Stimulated activated memory B cell treated with anti-CD40 and anti-IgM and Interleukin-4, amounts not matched to agents 10 μg/mL and 1 μg/mL and 100 μg/mL, for 72 hours (primary cell): ENCODE measurements at regions not wholly inside any gene's neighbourhood (a gene's known extent, or its start where the extent isn't known, plus 50 kb on each side); places are given as distances from the start of the nearest gene placed in this dataset.

ENCODE experiments used
- ATAC-seq: fragments of 150-1000 bp; cut with Tn5 transposase; 2 replicates; pipeline ENCODE4 v1.10.0; 2021
- H3K27ac Mint-ChIP-seq: one replicate; pipeline ENCODE4 v1.8.0; 2022; ENCODE audit warnings: mild to moderate bottlenecking, mixed read lengths
- H3K27me3 Mint-ChIP-seq: one replicate; pipeline ENCODE4 v1.8.0; 2022; ENCODE audit warnings: mixed read lengths
- H3K36me3 Mint-ChIP-seq: one replicate; pipeline ENCODE4 v1.8.0; 2022; ENCODE audit warnings: mixed read lengths
- H3K4me1 Mint-ChIP-seq: one replicate; pipeline ENCODE4 v1.8.0; 2022; ENCODE audit warnings: mixed read lengths
- H3K4me3 Mint-ChIP-seq: one replicate; pipeline ENCODE4 v1.8.0; 2022; ENCODE audit warnings: mild to moderate bottlenecking, moderate library complexity, mixed read lengths
- H3K9me3 Mint-ChIP-seq: one replicate; pipeline ENCODE4 v1.8.0; 2022; ENCODE audit warnings: mixed read lengths

- H3K9me3 Mint-ChIP-seq = no peaks in the 10 kb centered on the region
- H3K27ac Mint-ChIP-seq = no peak overlapping the region
- H3K4me3 Mint-ChIP-seq = no peak overlapping the region
- ATAC-seq = no peak
- no peaks in the 10 kb centered on the region for H3K4me1 Mint-ChIP-seq
- peaks cover 65% of the 10 kb centered on the region for H3K27me3 Mint-ChIP-seq
- H3K36me3 Mint-ChIP-seq = no peaks in the 10 kb centered on the region
Measured at GRCh38 chr16:85369060-85369459, 244.1 kb upstream of the GSE1 start.

DNA sequence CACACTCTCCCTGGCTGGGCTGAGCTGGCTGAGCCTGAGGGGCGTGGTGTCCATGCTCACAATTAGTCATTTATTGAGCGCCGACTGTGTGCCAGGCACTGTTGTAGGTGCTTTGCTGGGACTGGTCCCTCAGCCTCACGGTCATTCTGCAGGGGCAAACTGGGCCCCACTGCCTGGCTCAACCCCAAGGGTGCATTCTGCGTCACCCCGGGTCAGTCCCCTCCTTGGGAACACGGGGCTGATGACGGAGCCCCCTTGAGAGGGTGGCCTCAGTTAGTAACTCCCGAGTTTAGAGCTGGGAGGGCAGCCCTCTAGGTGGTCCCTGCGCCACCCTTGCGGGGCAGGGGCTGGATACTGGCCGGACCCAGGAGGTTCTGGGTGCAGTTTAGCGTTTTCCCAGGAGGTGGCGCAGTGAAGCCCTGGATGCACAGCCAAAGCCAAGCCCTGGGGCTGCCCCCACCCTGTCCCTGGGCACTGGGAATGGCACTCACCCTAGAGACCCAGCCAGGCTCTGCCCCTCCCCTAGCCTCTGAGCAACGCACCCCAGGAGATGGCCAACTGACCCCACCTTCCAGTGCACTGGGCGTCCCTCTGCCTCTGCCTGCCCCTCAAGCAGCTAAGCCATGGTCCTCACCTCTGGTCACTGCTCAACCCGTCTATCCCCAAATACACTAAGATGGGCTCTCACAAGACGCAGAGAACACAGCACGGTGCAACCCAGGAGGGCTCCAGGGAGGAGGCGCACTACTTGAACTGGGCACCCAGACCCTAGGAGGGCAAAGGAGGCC lies 243.2 kb upstream of the GSE1 start:
- H3K9me3 Mint-ChIP-seq = no peaks in the 10 kb centered on the region
- H3K27me3 Mint-ChIP-seq = peaks cover 56% of the 10 kb centered on the region
- no peak overlapping the region for H3K27ac Mint-ChIP-seq
- H3K4me1 Mint-ChIP-seq = no peaks in the 10 kb centered on the region
- peak; percentile 13 for ATAC-seq
- H3K36me3 Mint-ChIP-seq = no peaks in the 10 kb centered on the region
- no peak overlapping the region for H3K4me3 Mint-ChIP-seq

DNA sequence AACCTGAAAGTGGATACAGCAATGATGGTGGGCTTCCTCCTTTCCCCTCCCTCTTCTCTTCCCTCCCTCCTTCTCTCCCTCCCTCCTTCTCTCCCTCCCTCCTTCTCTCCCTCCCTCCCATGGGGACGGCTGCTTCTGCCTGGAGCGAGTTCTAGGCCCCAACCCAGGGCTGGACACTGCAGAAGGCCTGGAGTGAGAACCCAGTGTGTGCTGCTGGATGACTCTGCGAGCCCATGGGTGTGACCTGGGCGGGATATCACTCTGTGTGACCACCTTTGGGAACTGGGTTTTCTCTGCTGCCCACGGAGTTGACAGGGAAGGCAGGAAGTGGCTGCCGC lies 242.6 kb upstream of the GSE1 start:
- Mint-ChIP-seq H3K27me3 (peaks cover 50% of the 10 kb centered on the region), H3K27ac (no peak overlapping the region), H3K9me3 (no peaks in the 10 kb centered on the region), H3K4me3 (no peak overlapping the region), H3K4me1 (no peaks in the 10 kb centered on the region), H3K36me3 (no peaks in the 10 kb centered on the region)
- no peak for ATAC-seq

GRCh38 chr16:85370881-85371651 lies 242.1 kb upstream of the GSE1 start:
- H3K4me1 Mint-ChIP-seq = no peaks in the 10 kb centered on the region
- peaks cover 49% of the 10 kb centered on the region for H3K27me3 Mint-ChIP-seq
- H3K4me3 Mint-ChIP-seq = no peak overlapping the region
- H3K9me3 Mint-ChIP-seq = no peaks in the 10 kb centered on the region
- ATAC-seq = no peak
- H3K27ac Mint-ChIP-seq = no peak overlapping the region
- no peaks in the 10 kb centered on the region for H3K36me3 Mint-ChIP-seq

GRCh38 chr16:85371948-85372347 lies 241.2 kb upstream of the GSE1 start:
- Mint-ChIP-seq H3K4me1 (no peaks in the 10 kb centered on the region), H3K4me3 (no peak overlapping the region), H3K9me3 (no peaks in the 10 kb centered on the region), H3K27me3 (peaks cover 49% of the 10 kb centered on the region), H3K27ac (no peak overlapping the region), H3K36me3 (no peaks in the 10 kb centered on the region)
- ATAC-seq = no peak

DNA sequence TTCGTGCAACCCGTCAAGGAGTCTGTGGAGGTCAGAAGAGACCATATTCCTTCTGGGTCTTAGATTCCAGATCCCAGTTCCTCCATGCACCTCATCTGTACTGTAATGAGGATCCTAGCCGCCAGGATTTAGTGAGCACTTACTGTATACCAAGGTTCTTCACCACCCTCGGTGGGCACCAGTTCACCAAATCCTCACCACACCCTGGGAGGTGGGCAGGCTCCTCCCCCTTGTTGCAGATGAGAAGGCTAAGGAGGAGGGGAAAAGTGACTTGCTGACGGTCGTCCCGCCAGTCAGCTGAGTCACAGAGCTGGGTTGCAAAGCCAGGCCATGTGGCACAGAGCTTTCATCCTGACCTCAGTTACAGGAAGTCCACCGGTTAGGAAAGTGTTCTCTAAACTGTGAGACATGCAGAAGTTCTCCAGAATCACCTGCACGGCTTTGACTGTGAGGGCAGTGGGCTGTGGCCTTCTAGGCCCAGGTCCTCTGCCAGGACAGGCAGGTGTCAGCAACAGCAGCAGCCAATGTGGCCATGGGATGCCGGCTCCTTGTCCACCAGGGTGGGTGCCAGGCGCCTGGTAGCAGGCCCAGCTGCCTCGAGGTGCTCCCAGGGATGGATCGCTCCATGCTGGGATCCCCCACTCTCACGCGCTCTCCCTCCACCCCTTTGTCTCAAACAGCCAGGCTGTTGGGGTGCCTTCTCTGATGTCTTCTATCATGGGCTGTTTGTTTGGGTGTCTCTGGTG lies 240.3 kb upstream of the GSE1 start:
- no peaks in the 10 kb centered on the region for H3K4me1 Mint-ChIP-seq
- no peak overlapping the region for H3K4me3 Mint-ChIP-seq
- no peaks in the 10 kb centered on the region for H3K36me3 Mint-ChIP-seq
- no peak overlapping the region for H3K27ac Mint-ChIP-seq
- peak; percentile 14 for ATAC-seq
- peaks cover 50% of the 10 kb centered on the region for H3K27me3 Mint-ChIP-seq
- H3K9me3 Mint-ChIP-seq = no peaks in the 10 kb centered on the region

- no peak for ATAC-seq
- Mint-ChIP-seq H3K27me3 (peaks cover 58% of the 10 kb centered on the region), H3K4me1 (no peaks in the 10 kb centered on the region), H3K9me3 (no peaks in the 10 kb centered on the region), H3K36me3 (no peaks in the 10 kb centered on the region), H3K4me3 (no peak overlapping the region), H3K27ac (no peak overlapping the region)
Measured at GRCh38 chr16:85373741-85374570, 239.2 kb upstream of the GSE1 start.

DNA sequence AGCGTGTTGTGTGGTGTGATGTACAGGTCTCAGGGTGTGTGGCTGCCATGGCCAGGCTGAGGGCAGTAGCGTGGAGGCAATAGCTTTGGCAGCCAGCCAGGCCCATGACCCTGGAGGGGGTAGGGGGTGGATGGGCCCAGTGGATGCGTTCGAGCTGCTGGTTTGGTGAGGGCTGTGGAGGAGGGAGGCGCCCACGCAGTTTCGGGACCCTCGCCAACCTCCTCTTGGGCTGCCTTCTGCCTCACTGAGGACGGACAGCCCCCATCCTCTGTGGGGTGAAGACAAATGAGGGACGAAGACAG lies 238.6 kb upstream of the GSE1 start:
- peaks cover 59% of the 10 kb centered on the region for H3K27me3 Mint-ChIP-seq
- H3K4me1 Mint-ChIP-seq = no peaks in the 10 kb centered on the region
- no peaks in the 10 kb centered on the region for H3K36me3 Mint-ChIP-seq
- no peak overlapping the region for H3K27ac Mint-ChIP-seq
- no peaks in the 10 kb centered on the region for H3K9me3 Mint-ChIP-seq
- no peak for ATAC-seq
- H3K4me3 Mint-ChIP-seq = no peak overlapping the region

- no peaks in the 10 kb centered on the region for H3K36me3 Mint-ChIP-seq
- no peak overlapping the region for H3K27ac Mint-ChIP-seq
- H3K4me3 Mint-ChIP-seq = no peak overlapping the region
- no peak for ATAC-seq
- H3K9me3 Mint-ChIP-seq = no peaks in the 10 kb centered on the region
- peaks cover 61% of the 10 kb centered on the region for H3K27me3 Mint-ChIP-seq
- no peaks in the 10 kb centered on the region for H3K4me1 Mint-ChIP-seq
Measured at GRCh38 chr16:85375282-85375681, 237.8 kb upstream of the GSE1 start.

DNA sequence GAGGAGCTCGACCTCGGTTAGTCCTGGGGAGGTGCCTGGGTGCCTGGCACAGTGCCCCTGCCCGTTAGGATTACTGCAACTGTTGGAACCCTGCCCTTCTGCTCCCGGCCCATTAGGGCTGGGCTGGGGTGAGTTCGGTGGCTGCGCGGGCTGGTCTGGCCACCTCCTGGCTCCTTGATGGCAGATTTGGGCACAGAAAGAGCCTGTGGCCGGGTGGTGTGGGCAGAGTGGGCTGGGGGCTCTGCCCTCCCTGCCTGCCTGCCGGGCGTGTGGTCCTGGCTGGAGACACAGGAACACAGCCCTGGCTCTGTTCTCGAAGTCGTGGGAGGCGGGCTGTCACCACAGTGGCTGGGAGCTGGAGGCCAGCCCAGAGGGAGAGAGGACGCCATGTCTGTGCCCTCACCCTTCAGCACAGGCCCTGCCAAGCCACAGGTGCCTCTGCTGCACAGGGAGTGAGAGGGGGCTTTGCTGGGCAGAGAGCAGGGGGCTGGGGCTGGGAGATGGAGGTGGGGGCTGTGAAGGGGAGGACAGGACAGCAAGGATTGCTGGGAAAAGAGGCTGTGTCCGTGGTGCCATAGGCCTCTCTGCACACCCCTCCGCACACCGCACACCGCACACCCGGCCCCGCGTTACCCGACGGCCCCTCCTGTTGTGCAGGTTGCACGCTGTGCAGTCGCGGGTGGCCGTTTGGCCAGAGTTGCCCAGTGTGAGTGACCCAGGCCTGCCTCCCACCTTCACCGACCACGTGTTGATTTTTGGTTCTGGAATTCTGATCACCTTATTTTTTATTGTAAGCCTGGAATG lies 236.6 kb upstream of the GSE1 start:
- H3K9me3 Mint-ChIP-seq = no peaks in the 10 kb centered on the region
- no peak overlapping the region for H3K4me3 Mint-ChIP-seq
- ATAC-seq = no peak
- H3K36me3 Mint-ChIP-seq = no peaks in the 10 kb centered on the region
- H3K4me1 Mint-ChIP-seq = no peaks in the 10 kb centered on the region
- peaks cover 59% of the 10 kb centered on the region for H3K27me3 Mint-ChIP-seq
- no peak overlapping the region for H3K27ac Mint-ChIP-seq

GRCh38 chr16:85377388-85378144 lies 235.6 kb upstream of the GSE1 start:
- Mint-ChIP-seq H3K36me3 (no peaks in the 10 kb centered on the region), H3K27ac (no peak overlapping the region), H3K4me3 (no peak overlapping the region), H3K9me3 (no peaks in the 10 kb centered on the region), H3K27me3 (peaks cover 62% of the 10 kb centered on the region), H3K4me1 (no peaks in the 10 kb centered on the region)
- no peak for ATAC-seq

- no peak for ATAC-seq
- Mint-ChIP-seq H3K4me1 (no peaks in the 10 kb centered on the region), H3K4me3 (no peak overlapping the region), H3K27me3 (peaks cover 62% of the 10 kb centered on the region), H3K36me3 (no peaks in the 10 kb centered on the region), H3K27ac (no peak overlapping the region), H3K9me3 (peaks cover 3% of the 10 kb centered on the region)
Measured at GRCh38 chr16:85378145-85379040, 234.7 kb upstream of the GSE1 start.
